ENCODE measurements at regions not wholly inside any gene's neighbourhood (a gene's known extent, or its start where the extent isn't known, plus 50 kb on each side); places are given as distances from the start of the nearest gene placed in this dataset.

DNA sequence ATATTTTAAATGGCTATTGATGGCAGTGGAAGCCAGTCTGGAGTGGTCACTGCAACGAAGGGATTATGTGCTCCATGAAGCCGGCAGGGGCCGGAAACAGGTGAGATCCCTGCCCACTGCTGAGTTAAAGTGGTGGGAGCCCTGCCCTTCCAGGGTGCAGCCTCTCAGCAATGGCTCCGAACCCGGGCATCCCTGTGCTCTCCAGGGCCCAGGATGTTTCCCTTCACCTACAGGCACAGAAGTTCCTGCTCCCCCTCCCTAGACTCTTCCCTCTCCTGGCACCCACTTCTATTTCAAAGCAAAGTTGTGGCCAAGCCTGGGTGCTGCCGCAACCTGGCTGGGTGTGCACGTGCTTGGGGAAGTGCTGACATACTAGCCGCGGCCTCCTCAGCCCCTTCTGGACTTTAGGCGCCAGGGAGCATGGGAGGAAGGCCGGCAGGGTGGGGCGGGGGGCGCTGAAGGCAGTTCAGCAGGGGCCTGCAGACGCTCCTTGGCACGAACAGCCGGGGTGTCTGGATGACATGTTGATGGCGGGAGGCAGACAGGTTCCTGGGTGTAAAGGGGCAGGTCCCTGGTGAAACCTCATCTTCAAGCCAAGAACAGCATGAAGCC lies 452.3 kb downstream of the HTR1B start (continued):
- TF ChIP-seq RAD21 (IDR thresholded peaks at IDR 0.05; ENCODE audit: low read depth), result no peak

GRCh38 chr6:76992553-76992952 lies 470.7 kb downstream of the HTR1B start:
- TF ChIP-seq SRF (IDR thresholded peaks at IDR 0.05; ENCODE audit: low read depth) (no peak), POLR2AphosphoS5 (IDR thresholded peaks at IDR 0.05; ENCODE audit: low read depth, low read length) (no peak), TCF7L2 (IDR thresholded peaks at IDR 0.05; ENCODE audit: borderline replicate concordance, extremely low read depth, insufficient read depth, insufficient read length) (no peak), SP1 (IDR thresholded peaks at IDR 0.05; ENCODE audit: low read depth) (no peak), RAD21 (IDR thresholded peaks at IDR 0.05; ENCODE audit: low read depth) (no peak), REST (IDR thresholded peaks at IDR 0.05; ENCODE audit: low read depth) (no peak), FOSL1 (IDR thresholded peaks at IDR 0.05; ENCODE audit: low read depth) (no peak), POLR2A (IDR thresholded peaks at IDR 0.05; ENCODE audit: borderline replicate concordance, extremely low read depth, insufficient read depth, insufficient read length) (no peak), ZFX (IDR thresholded peaks at IDR 0.05) (no peak), SIN3A (IDR thresholded peaks at IDR 0.05; ENCODE audit: low read depth) (no peak)
- TF ChIP-seq, protein P1, sequence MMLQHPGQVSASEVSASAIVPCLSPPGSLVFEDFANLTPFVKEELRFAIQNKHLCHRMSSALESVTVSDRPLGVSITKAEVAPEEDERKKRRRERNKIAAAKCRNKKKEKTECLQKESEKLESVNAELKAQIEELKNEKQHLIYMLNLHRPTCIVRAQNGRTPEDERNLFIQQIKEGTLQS (IDR thresholded peaks at IDR 0.05), result no peak
- TF ChIP-seq, protein P2, sequence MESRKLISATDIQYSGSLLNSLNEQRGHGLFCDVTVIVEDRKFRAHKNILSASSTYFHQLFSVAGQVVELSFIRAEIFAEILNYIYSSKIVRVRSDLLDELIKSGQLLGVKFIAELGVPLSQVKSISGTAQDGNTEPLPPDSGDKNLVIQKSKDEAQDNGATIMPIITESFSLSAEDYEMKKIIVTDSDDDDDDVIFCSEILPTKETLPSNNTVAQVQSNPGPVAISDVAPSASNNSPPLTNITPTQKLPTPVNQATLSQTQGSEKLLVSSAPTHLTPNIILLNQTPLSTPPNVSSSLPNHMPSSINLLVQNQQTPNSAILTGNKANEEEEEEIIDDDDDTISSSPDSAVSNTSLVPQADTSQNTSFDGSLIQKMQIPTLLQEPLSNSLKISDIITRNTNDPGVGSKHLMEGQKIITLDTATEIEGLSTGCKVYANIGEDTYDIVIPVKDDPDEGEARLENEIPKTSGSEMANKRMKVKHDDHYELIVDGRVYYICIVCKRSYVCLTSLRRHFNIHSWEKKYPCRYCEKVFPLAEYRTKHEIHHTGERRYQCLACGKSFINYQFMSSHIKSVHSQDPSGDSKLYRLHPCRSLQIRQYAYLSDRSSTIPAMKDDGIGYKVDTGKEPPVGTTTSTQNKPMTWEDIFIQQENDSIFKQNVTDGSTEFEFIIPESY (IDR thresholded peaks at IDR 0.05; ENCODE audit: extremely low read depth, insufficient replicate concordance, low read length), result no peak
- H3K4me2 ChIP-seq (ENCODE audit: low read length), result no peak overlapping the region
- H3K79me2 ChIP-seq (ENCODE audit: insufficient read depth, low read length), result no peaks in the 10 kb centered on the region
- H3K27me3 ChIP-seq (ENCODE audit: insufficient read depth, low read length), result no peaks in the 10 kb centered on the region
- H3K36me3 ChIP-seq (ENCODE audit: control insufficient read depth in 1 of 2, insufficient read depth in 2 of 2, low read length in 2 of 2), result no peaks in the 10 kb centered on the region
- no peak overlapping the region for H3K27ac ChIP-seq (ENCODE audit: low read depth, low read length)
- no peaks in the 10 kb centered on the region; the same call in 1 of the 2 replicates for H4K20me1 ChIP-seq (ENCODE audit: insufficient read depth)
- DNase-seq (ENCODE audit: low read depth, low spot score), result no peak
- ChIA-PET CTCF (no interaction called here), RAD21 (ENCODE audit: low non-redundant PET in 1 of 2, low total read pairs in 2 of 2, uncharacterized antibody in 2 of 2, unreplicated experiment in 2 of 2) (no interaction called here), POLR2A (no interaction called here)
- no peaks in the 10 kb centered on the region for H3K9me2 ChIP-seq (ENCODE audit: insufficient read depth)
- H3K9me3 ChIP-seq (ENCODE audit: control insufficient read depth in 1 of 2, insufficient read depth in 1 of 2, low read depth in 1 of 2, low read length in 2 of 2), result no peaks in the 10 kb centered on the region
- no peak overlapping the region for H3K9ac ChIP-seq (ENCODE audit: low read length)
- intact Hi-C loops (cut with micrococcal nuclease), result no loop called here
- no peak overlapping the region for H3K4me3 ChIP-seq (replicated peaks in 1 of 2; ENCODE audit: low read depth in 1 of 2, low read length in 2 of 2)
- BruUV-seq (replicated peaks), result no TSS peak
- H2AFZ ChIP-seq (ENCODE audit: low read depth, low read length, poor library complexity, severe bottlenecking), result no peak overlapping the region
- H3K4me1 ChIP-seq (ENCODE audit: control insufficient read depth in 1 of 2, insufficient read depth in 2 of 2, low read length in 2 of 2), result no peaks in the 10 kb centered on the region
- ATAC-seq, result no peak
